BE2C (cell line): ENCODE measurements at regions not wholly inside any gene's neighbourhood (a gene's known extent, or its start where the extent isn't known, plus 50 kb on each side); places are given as distances from the start of the nearest gene placed in this dataset.

Experiments
- DNase-seq: peaks from one replicate; pipeline ENCODE4 v3.0.0-alpha.2; 2020
- H3K27me3 ChIP-seq: fragments of 250-450 bp; sonication (Bioruptor Pico); 2 replicates; pipeline ENCODE4 v1.5.1; 2020; ENCODE audit warnings: mild to moderate bottlenecking
- H3K36me3 ChIP-seq: fragments of 250-450 bp; sonication (Bioruptor Pico); 2 replicates; pipeline ENCODE4 v1.5.1; 2020; ENCODE audit warnings: mild to moderate bottlenecking
- H3K4me1 ChIP-seq: fragments of 250-450 bp; sonication (Bioruptor Pico); 2 replicates; pipeline ENCODE4 v1.5.1; 2020
- H3K4me3 ChIP-seq: 2 replicates; pipeline ENCODE4 v1.5.1; 2011; ENCODE audit warnings: low read depth, low read length
- H3K9me3 ChIP-seq: fragments of 250-450 bp; sonication (Bioruptor Pico); 2 replicates; pipeline ENCODE4 v1.5.1; 2020
- TF ChIP-seq, protein P1 (sequence below): IDR thresholded peaks from 2 replicates; pipeline ENCODE4 v1.5.1; 2012; ENCODE audit warnings: mild to moderate bottlenecking, low read depth, low read length

DNA sequence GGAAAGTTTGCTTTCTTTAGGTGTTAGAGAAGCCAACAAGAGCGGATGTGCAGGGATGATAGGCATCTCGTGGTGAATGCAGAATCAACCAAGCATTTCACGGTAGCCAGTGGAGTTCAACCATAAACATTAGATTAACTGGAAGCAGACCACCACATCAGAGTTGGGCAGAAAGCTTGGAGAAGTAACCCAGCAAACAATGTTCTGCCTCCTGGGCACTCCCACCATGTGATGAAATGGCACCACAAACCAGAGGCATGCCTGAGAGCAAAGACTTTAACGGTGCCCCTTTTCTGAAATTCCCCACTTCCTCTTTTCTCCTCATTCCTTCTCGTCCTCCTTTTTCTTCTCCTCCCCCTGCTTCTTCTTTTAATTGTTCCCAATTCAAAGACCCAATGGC lies 193.5 kb upstream of the ANKFN1 start:
- Histone ChIP-seq H3K36me3 (no peaks in the 10 kb centered on the region), H3K27me3 (0 out of 2 replicates have a peak, but pooled peaks cover 5% of the 10 kb centered on the region), H3K4me3 (no peak overlapping the region), H3K9me3 (no peaks in the 10 kb centered on the region), H3K4me1 (no peaks in the 10 kb centered on the region)
- TF ChIP-seq, protein P1, sequence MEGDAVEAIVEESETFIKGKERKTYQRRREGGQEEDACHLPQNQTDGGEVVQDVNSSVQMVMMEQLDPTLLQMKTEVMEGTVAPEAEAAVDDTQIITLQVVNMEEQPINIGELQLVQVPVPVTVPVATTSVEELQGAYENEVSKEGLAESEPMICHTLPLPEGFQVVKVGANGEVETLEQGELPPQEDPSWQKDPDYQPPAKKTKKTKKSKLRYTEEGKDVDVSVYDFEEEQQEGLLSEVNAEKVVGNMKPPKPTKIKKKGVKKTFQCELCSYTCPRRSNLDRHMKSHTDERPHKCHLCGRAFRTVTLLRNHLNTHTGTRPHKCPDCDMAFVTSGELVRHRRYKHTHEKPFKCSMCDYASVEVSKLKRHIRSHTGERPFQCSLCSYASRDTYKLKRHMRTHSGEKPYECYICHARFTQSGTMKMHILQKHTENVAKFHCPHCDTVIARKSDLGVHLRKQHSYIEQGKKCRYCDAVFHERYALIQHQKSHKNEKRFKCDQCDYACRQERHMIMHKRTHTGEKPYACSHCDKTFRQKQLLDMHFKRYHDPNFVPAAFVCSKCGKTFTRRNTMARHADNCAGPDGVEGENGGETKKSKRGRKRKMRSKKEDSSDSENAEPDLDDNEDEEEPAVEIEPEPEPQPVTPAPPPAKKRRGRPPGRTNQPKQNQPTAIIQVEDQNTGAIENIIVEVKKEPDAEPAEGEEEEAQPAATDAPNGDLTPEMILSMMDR, result no peak
- DNase-seq, result no peak

DNA sequence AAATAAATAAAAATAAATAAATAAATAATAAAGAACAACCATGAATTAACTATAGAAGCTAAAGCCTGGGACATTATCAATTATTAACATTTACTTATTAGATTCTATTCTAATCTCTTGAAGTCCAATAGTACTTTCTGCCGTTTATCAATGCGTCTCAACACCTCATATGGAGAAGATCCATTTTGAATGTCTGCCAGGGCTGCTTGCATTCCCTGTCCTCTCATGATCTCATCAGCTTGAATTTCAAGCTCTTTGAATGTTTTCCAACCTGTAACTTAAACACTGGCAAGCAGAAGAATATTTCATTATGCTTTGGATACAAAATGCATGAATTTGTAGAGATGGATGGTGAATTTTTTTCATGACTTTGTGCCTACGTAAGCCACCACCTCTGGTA lies 191.9 kb upstream of the ANKFN1 start:
- no peak for DNase-seq
- Histone ChIP-seq H3K36me3 (no peaks in the 10 kb centered on the region), H3K4me1 (no peaks in the 10 kb centered on the region), H3K9me3 (no peaks in the 10 kb centered on the region), H3K4me3 (no peak overlapping the region), H3K27me3 (0 out of 2 replicates have a peak, but pooled peaks cover 5% of the 10 kb centered on the region)
- TF ChIP-seq, protein P1, result no peak

DNA sequence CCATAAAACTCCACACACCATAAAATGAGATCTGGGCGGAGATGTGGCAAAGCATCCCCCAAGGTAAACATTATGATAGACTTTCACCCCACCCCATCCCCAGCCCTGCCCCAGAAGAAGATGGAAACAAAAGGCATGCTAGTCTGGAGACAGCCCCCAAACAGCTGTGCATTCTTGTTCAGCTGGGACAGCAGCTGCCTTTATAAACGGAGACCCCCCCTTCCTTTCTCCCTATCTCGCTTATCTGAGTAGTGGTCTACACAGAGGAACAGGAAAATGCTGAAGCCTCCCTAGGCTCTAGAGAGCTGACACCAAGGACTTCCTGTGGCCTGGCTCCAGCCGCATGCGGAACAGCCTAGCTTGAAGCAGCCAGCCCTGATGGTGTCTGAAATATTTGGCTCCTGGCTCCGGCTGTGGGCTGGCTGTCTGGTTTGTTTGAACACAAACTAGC lies 190.3 kb upstream of the ANKFN1 start:
- no peak for DNase-seq
- TF ChIP-seq, protein P1, result no peak
- Histone ChIP-seq H3K27me3 (0 out of 2 replicates have a peak, but pooled peaks cover 5% of the 10 kb centered on the region), H3K36me3 (no peaks in the 10 kb centered on the region), H3K9me3 (no peaks in the 10 kb centered on the region), H3K4me3 (no peak overlapping the region), H3K4me1 (no peaks in the 10 kb centered on the region)

DNA sequence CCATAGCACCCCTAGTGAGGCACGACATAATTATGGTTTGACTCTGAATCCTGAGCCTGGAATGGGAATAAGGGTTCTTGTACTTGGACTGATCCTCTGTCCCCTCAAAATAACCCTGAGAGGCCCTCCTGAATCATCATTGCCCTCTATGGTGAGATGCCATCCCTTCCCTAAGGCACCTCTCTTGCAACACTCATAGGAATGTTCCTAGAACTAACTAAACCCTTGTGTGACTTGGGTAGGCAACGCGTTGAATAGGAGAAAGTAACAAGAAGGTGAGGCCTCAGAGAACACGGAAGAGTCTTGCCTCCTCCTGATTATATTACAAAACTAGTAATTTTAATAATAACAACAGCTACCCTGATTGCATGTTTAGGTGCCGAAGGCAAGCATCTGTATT lies 189.1 kb upstream of the ANKFN1 start:
- H3K36me3 ChIP-seq, result no peaks in the 10 kb centered on the region
- no peak overlapping the region for H3K4me3 ChIP-seq
- H3K4me1 ChIP-seq, result no peaks in the 10 kb centered on the region
- H3K27me3 ChIP-seq, result peaks cover 5% of the 10 kb centered on the region; the same call in 1 of the 2 replicates
- DNase-seq, result no peak
- H3K9me3 ChIP-seq, result no peaks in the 10 kb centered on the region
- TF ChIP-seq, protein P1, result no peak

DNA sequence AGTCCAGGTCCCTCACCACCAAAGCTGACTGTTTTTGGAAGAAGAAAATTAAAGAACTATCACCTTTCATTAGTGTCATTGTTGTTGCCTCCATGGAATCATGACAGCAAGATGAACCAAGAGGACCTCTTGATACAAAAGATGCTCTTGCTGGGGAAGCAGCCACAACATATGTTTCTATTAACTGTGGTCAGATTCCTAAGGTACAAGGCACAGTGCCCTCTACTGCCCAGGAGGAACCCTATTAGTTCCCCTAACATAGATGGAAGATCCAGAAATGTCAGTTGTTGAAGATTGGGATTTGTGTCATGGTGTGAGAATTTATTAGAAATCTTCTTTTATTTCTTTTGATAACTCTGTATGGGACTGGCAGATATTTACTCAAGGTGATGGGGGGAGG lies 188.2 kb upstream of the ANKFN1 start:
- Histone ChIP-seq H3K9me3 (no peaks in the 10 kb centered on the region), H3K4me1 (no peaks in the 10 kb centered on the region), H3K4me3 (no peak overlapping the region), H3K27me3 (peaks cover 5% of the 10 kb centered on the region; the same call in 1 of the 2 replicates), H3K36me3 (no peaks in the 10 kb centered on the region)
- no peak for DNase-seq
- TF ChIP-seq, protein P1, result peak; percentile 38

DNA sequence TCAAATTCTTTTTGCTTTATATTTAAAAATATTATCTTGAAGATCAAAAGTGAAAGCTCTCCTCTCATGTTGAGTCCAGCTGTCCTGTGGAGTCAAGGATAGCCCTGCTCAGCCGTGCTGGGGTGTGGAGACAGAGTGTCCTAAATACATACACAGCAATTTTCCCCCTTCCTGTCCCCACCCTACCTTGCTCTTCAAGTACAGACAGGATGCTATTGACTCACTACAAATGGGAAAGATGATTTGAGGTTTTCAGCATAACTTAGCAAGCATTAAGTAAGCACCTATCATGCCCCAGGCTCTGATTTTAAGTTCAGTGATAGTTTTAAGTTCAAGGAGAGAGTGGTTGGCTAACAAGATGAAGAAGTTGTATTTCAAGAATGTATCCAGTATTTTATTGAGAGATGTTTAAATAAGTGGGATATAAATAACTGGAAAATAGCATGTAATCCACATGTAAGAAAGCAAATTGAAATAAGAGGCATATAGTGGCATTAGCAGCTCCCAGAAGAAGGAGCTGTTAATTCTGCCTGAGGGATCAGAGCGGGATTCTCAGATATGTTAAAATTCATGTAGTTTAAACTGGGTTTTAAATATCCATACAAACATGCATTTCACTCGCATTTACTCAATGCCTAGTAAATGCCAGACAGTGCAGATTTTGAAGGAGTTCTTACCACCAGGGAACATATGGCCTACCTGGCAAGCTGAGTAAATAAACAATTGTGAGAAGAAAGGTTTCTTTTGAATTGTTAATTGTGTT lies 183.5 kb upstream of the ANKFN1 start:
- TF ChIP-seq, protein P1, result no peak
- H3K4me3 ChIP-seq, result no peak overlapping the region
- H3K27me3 ChIP-seq, result peaks cover 3% of the 10 kb centered on the region; the same call in 1 of the 2 replicates
- H3K36me3 ChIP-seq, result no peaks in the 10 kb centered on the region
- DNase-seq, result no peak
- no peaks in the 10 kb centered on the region for H3K9me3 ChIP-seq
- no peaks in the 10 kb centered on the region for H3K4me1 ChIP-seq
